Stimulated activated CD4-positive, alpha-beta T cell treated with anti-CD3 and anti-CD28 coated beads, Interleukin-2, amount 100 ng/mL, for 48 hours (primary cell): ENCODE measurements at regions not wholly inside any gene's neighbourhood (a gene's known extent, or its start where the extent isn't known, plus 50 kb on each side); places are given as distances from the start of the nearest gene placed in this dataset.

Experiments used
- DNase-seq, 2 donors: peaks; one replicate each; pipeline ENCODE4 v3.0.0-alpha.2; 2020

- DNase-seq: no peak
These were observed 494.5 kb upstream of the RAG2 start for GRCh38 chr11:37092487-37092886.

- no peak for DNase-seq
These were observed 491.4 kb upstream of the RAG2 start for GRCh38 chr11:37089439-37089838.

- DNase-seq: no peak
These were observed 490.5 kb upstream of the RAG2 start for GRCh38 chr11:37088573-37088910.

GRCh38 chr11:37087650-37088572 lies 489.9 kb upstream of the RAG2 start:
- no peak for DNase-seq

GRCh38 chr11:37078521-37078920 lies 480.5 kb upstream of the RAG2 start:
- DNase-seq: no peak

- DNase-seq: no peak
These were observed 478.8 kb upstream of the RAG2 start for GRCh38 chr11:37076866-37077265.

GRCh38 chr11:37072538-37073055 lies 474.6 kb upstream of the RAG2 start:
- no peak for DNase-seq

- DNase-seq: no peak
These were observed 452.3 kb upstream of the RAG2 start for GRCh38 chr11:37050311-37050710.

- no peak for DNase-seq
These were observed 442.9 kb upstream of the RAG2 start for GRCh38 chr11:37040921-37041320.

- no peak for DNase-seq
These were observed 440.9 kb upstream of the RAG2 start for GRCh38 chr11:37038911-37039310.

- DNase-seq: no peak
These were observed 428.7 kb upstream of the RAG2 start for GRCh38 chr11:37026741-37027140.

- DNase-seq: no peak
These were observed 428.3 kb upstream of the RAG2 start for GRCh38 chr11:37026326-37026725.

- no peak for DNase-seq
These were observed 408.5 kb upstream of the RAG2 start for GRCh38 chr11:37006563-37006962.

GRCh38 chr11:37002831-37003230 lies 404.8 kb upstream of the RAG2 start:
- no peak for DNase-seq

GRCh38 chr11:36997656-36998055 lies 399.6 kb upstream of the RAG2 start:
- DNase-seq: no peak

GRCh38 chr11:36996795-36997194 lies 398.8 kb upstream of the RAG2 start:
- no peak for DNase-seq

- DNase-seq: no peak
These were observed 396.2 kb upstream of the RAG2 start for GRCh38 chr11:36994208-36994607.

GRCh38 chr11:36988556-36988955 lies 390.5 kb upstream of the RAG2 start:
- DNase-seq: no peak

GRCh38 chr11:36985562-36985961 lies 387.5 kb upstream of the RAG2 start:
- DNase-seq: no peak

- DNase-seq: no peak
These were observed 378.7 kb upstream of the RAG2 start for GRCh38 chr11:36976741-36977140.

- DNase-seq: no peak
These were observed 376.7 kb upstream of the RAG2 start for GRCh38 chr11:36974771-36975170.

GRCh38 chr11:36953976-36954375 lies 355.9 kb upstream of the RAG2 start:
- no peak for DNase-seq

GRCh38 chr11:36948460-36949127 lies 350.6 kb upstream of the RAG2 start:
- DNase-seq: no peak

GRCh38 chr11:36945384-36945783 lies 347.3 kb upstream of the RAG2 start:
- DNase-seq: no peak
